HG03565 (cell line): ENCODE measurements at regions not wholly inside any gene's neighbourhood (a gene's known extent, or its start where the extent isn't known, plus 50 kb on each side); places are given as distances from the start of the nearest gene placed in this dataset.
A peak's percentile ranks its signal among the peaks of the same experiment; 100 is the strongest.
"Not testable (repeated sequence)": the region's sequence is repeated elsewhere in the genome, so short reads cannot be mapped to it uniquely, and the experiment has no call there.

Experiments used
- ATAC-seq: cut with Tn5 transposase; IDR thresholded peaks from one replicate; pipeline ENCODE4 v1.9.1; 2021; ENCODE audit warnings: mild to moderate bottlenecking, moderate library complexity; ENCODE audit not compliant: unreplicated experiment

GRCh38 chr6:137545073-137545472 is 50.9 kb upstream of the OLIG3 start:
- no peak for ATAC-seq

GRCh38 chr6:137547186-137547585 is 53.0 kb upstream of the OLIG3 start:
- no peak for ATAC-seq

GRCh38 chr6:137547601-137548000 is 53.4 kb upstream of the OLIG3 start:
- no peak for ATAC-seq

GRCh38 chr6:137549106-137549505 is 54.9 kb upstream of the OLIG3 start:
- no peak for ATAC-seq

- no peak for ATAC-seq
Observed at GRCh38 chr6:137550535-137550934, 56.3 kb upstream of the OLIG3 start.

- ATAC-seq: no peak
Observed at GRCh38 chr6:137552146-137552545, 58.0 kb upstream of the OLIG3 start.

GRCh38 chr6:137552809-137553208 is 58.6 kb upstream of the OLIG3 start:
- no peak for ATAC-seq

- not testable (repeated sequence) for ATAC-seq
Observed at GRCh38 chr6:137559521-137560183, 65.5 kb upstream of the OLIG3 start.

GRCh38 chr6:137560184-137560563 is 66.0 kb upstream of the OLIG3 start:
- no peak for ATAC-seq

GRCh38 chr6:137568067-137568466 is 73.9 kb upstream of the OLIG3 start:
- ATAC-seq: no peak

GRCh38 chr6:137570393-137570792 is 76.2 kb upstream of the OLIG3 start:
- no peak for ATAC-seq

GRCh38 chr6:137571854-137572253 is 77.7 kb upstream of the OLIG3 start:
- ATAC-seq: no peak

GRCh38 chr6:137573739-137574138 is 79.5 kb upstream of the OLIG3 start:
- ATAC-seq: no peak

GRCh38 chr6:137579612-137580011 is 85.4 kb upstream of the OLIG3 start:
- no peak for ATAC-seq

- ATAC-seq: peak; percentile 65
Observed at GRCh38 chr6:137581019-137581707, 87.0 kb upstream of the OLIG3 start.

GRCh38 chr6:137583519-137583918 is 89.3 kb upstream of the OLIG3 start:
- not testable (repeated sequence) for ATAC-seq

GRCh38 chr6:137588472-137588871 is 94.3 kb upstream of the OLIG3 start:
- no peak for ATAC-seq

GRCh38 chr6:137589067-137589848 is 95.1 kb upstream of the OLIG3 start:
- ATAC-seq: peak; percentile 100

- ATAC-seq: no peak
Observed at GRCh38 chr6:137590684-137591083, 96.5 kb upstream of the OLIG3 start.

- no peak for ATAC-seq
Observed at GRCh38 chr6:137601471-137601870, 107.3 kb upstream of the OLIG3 start.

- no peak for ATAC-seq
Observed at GRCh38 chr6:137602313-137603197, 108.4 kb upstream of the OLIG3 start.
